DND-41 (cell line): ENCODE measurements at regions not wholly inside any gene's neighbourhood (a gene's known extent, or its start where the extent isn't known, plus 50 kb on each side); places are given as distances from the start of the nearest gene placed in this dataset.
"Not testable (repeated sequence)": the region's sequence is repeated elsewhere in the genome, so short reads cannot be mapped to it uniquely, and the experiment has no call there.

Experiments
- ATAC-seq: fragments of 200-7000 bp; cut with Tn5 transposase; 3 replicates; pipeline ENCODE4 v1.9.1; 2021; ENCODE audit warnings: low read depth; ENCODE audit not compliant: insufficient read depth
- DNase-seq: peaks from one replicate; pipeline ENCODE4 v3.0.0-alpha.2; 2020
- H2AFZ ChIP-seq: 2 replicates; pipeline ENCODE4 v1.6.0; 2012; ENCODE audit warnings: low read depth, low read length
- H3K27ac ChIP-seq: 2 replicates; pipeline ENCODE4 v1.5.1; 2012; ENCODE audit warnings: low read length, inconsistent platforms
- H3K27me3 ChIP-seq: fragments of 200-600 bp; sonication (generic); 2 replicates; pipeline ENCODE4 v1.6.0; 2012; ENCODE audit warnings: low read length, mild to moderate bottlenecking, inconsistent platforms; ENCODE audit not compliant: insufficient read depth, poor library complexity
- H3K36me3 ChIP-seq: 2 replicates; pipeline ENCODE4 v1.5.1; 2012; ENCODE audit warnings: low read length, inconsistent platforms; ENCODE audit not compliant: insufficient read depth
- H3K4me1 ChIP-seq: 2 replicates; pipeline ENCODE4 v1.5.1; 2012; ENCODE audit warnings: mild to moderate bottlenecking, low read length; ENCODE audit not compliant: insufficient read depth
- H3K4me2 ChIP-seq: 2 replicates; pipeline ENCODE4 v1.6.0; 2012; ENCODE audit warnings: mild to moderate bottlenecking, moderate library complexity, low read length, inconsistent platforms; ENCODE audit not compliant: insufficient read depth
- H3K4me3 ChIP-seq, 2 experiments: fragments of 200-600 bp in 1 of 2; shearing (Covaris generic) in 1 of 2; 2 replicates each; pipeline ENCODE4 v1.5.1; 2012 to 2016; ENCODE audit warnings: inconsistent platforms in 2 of 2, low read length in 2 of 2, mild to moderate bottlenecking in 2 of 2, low read depth in 1 of 2, moderate library complexity in 1 of 2
- H3K79me2 ChIP-seq: 2 replicates; pipeline ENCODE4 v1.6.0; 2012; ENCODE audit warnings: low read length, inconsistent platforms; ENCODE audit not compliant: insufficient read depth
- H3K9ac ChIP-seq: 2 replicates; pipeline ENCODE4 v1.6.0; 2012; ENCODE audit warnings: low read depth, mild to moderate bottlenecking, inconsistent platforms, low read length, moderate library complexity
- H3K9me3 ChIP-seq: 2 replicates; pipeline ENCODE4 v1.5.1; 2012; ENCODE audit warnings: low read length, moderate library complexity, mild to moderate bottlenecking, inconsistent platforms; ENCODE audit not compliant: insufficient read depth, severe bottlenecking
- H4K20me1 ChIP-seq: 2 replicates; pipeline ENCODE4 v1.6.0; 2012; ENCODE audit warnings: low read length; ENCODE audit not compliant: insufficient read depth
- EZH2 ChIP-seq: IDR thresholded peaks from 3 replicates; pipeline ENCODE4 v1.6.1; 2012; ENCODE audit warnings: borderline replicate concordance, low read depth, mild to moderate bottlenecking, moderate library complexity, low read length, inconsistent platforms; ENCODE audit not compliant: severe bottlenecking
- TF ChIP-seq, protein P1 (sequence below): IDR thresholded peaks from 2 replicates; pipeline ENCODE4 v1.5.1; 2012; ENCODE audit warnings: borderline replicate concordance, low read length, moderate library complexity, mild to moderate bottlenecking; ENCODE audit not compliant: poor library complexity, severe bottlenecking; ENCODE audit errors: extremely low read depth

DNA sequence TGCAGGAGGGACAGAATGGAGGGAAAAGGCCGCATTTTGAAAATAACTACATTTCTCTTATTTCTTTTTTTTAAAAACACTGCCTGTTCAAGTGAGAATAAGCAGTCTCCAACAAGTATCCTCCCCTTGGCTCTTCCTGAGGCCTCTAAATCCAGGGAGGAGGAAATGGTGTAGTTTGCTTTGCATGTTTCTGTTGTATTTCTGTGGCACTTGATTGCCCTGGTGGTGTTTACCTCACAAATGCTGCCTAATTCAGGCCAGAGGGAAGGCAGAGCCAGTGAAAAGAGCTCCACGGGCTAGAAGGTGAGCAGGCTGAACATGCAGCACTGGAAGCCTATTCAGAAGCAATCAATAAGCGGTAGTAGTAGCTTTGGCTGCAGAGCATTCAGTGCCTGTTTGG is 149.3 kb upstream of the ATP11B start:
- H3K36me3 ChIP-seq, result no peaks in the 10 kb centered on the region
- no peak overlapping the region for H3K9ac ChIP-seq
- TF ChIP-seq EZH2, result no peak
- TF ChIP-seq, protein P1, sequence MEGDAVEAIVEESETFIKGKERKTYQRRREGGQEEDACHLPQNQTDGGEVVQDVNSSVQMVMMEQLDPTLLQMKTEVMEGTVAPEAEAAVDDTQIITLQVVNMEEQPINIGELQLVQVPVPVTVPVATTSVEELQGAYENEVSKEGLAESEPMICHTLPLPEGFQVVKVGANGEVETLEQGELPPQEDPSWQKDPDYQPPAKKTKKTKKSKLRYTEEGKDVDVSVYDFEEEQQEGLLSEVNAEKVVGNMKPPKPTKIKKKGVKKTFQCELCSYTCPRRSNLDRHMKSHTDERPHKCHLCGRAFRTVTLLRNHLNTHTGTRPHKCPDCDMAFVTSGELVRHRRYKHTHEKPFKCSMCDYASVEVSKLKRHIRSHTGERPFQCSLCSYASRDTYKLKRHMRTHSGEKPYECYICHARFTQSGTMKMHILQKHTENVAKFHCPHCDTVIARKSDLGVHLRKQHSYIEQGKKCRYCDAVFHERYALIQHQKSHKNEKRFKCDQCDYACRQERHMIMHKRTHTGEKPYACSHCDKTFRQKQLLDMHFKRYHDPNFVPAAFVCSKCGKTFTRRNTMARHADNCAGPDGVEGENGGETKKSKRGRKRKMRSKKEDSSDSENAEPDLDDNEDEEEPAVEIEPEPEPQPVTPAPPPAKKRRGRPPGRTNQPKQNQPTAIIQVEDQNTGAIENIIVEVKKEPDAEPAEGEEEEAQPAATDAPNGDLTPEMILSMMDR, result no peak
- no peaks in the 10 kb centered on the region for H3K4me1 ChIP-seq
- H3K4me2 ChIP-seq, result no peak overlapping the region
- no peak overlapping the region for H2AFZ ChIP-seq
- no peaks in the 10 kb centered on the region for H3K79me2 ChIP-seq
- ATAC-seq (no peak), DNase-seq (no peak)
- H3K9me3 ChIP-seq, result no peaks in the 10 kb centered on the region
- no peak overlapping the region for H3K27ac ChIP-seq
- H3K27me3 ChIP-seq, result peaks cover 11% of the 10 kb centered on the region
- H4K20me1 ChIP-seq, result no peaks in the 10 kb centered on the region
- no peak overlapping the region for H3K4me3 ChIP-seq

DNA sequence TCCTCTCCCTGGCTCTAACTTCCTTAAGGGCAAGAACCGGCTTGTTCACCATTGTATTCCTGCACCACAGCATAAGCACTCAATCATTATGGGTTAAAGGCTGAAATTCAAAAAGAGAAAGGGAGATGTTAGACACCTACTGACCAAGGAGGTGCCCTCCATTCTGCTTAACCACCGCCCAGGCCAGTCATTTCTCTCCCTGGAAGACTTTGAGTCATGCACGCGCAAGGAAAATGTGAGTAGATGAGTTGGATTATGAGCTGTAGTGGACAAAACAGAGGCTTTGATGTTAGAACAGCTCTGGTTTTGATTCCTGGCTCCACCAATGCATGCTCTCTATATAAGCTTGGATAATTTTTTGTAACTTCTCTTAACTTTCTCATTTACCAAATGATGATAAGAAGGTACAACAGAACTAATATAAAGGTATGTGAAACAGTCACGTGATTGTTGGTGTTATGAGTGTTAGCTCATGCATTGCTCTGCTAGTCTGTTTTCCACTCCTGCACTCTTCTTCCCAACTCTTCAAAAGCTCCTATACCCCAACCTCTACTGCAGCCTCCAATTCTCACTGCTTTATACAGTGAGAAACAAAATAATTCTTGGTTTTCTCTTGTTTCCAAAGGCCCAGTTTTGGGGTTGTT is 148.4 kb upstream of the ATP11B start:
- DNase-seq (no peak), ATAC-seq (no peak)
- TF ChIP-seq, protein P1, result no peak
- TF ChIP-seq EZH2, result no peak
- no peaks in the 10 kb centered on the region for H4K20me1 ChIP-seq
- H3K4me1 ChIP-seq, result no peaks in the 10 kb centered on the region
- H3K27ac ChIP-seq, result no peak overlapping the region
- no peak overlapping the region for H3K9ac ChIP-seq
- H3K36me3 ChIP-seq, result no peaks in the 10 kb centered on the region
- peaks cover 11% of the 10 kb centered on the region for H3K27me3 ChIP-seq
- H3K4me3 ChIP-seq, result no peak overlapping the region
- H2AFZ ChIP-seq, result no peak overlapping the region
- no peaks in the 10 kb centered on the region for H3K9me3 ChIP-seq
- H3K79me2 ChIP-seq, result no peaks in the 10 kb centered on the region
- no peak overlapping the region for H3K4me2 ChIP-seq

GRCh38 chr3:182650568-182651128 is 142.7 kb upstream of the ATP11B start:
- no peak overlapping the region for H3K27ac ChIP-seq
- no peaks in the 10 kb centered on the region for H4K20me1 ChIP-seq
- no peak overlapping the region for H3K4me2 ChIP-seq
- no peaks in the 10 kb centered on the region for H3K9me3 ChIP-seq
- ATAC-seq (no peak), DNase-seq (no peak)
- H3K4me1 ChIP-seq, result no peaks in the 10 kb centered on the region
- peaks cover 3% of the 10 kb centered on the region for H3K27me3 ChIP-seq
- no peaks in the 10 kb centered on the region for H3K79me2 ChIP-seq
- H3K9ac ChIP-seq, result no peak overlapping the region
- no peak overlapping the region for H2AFZ ChIP-seq
- no peak for TF ChIP-seq EZH2
- H3K4me3 ChIP-seq, result no peak overlapping the region
- H3K36me3 ChIP-seq, result no peaks in the 10 kb centered on the region

DNA sequence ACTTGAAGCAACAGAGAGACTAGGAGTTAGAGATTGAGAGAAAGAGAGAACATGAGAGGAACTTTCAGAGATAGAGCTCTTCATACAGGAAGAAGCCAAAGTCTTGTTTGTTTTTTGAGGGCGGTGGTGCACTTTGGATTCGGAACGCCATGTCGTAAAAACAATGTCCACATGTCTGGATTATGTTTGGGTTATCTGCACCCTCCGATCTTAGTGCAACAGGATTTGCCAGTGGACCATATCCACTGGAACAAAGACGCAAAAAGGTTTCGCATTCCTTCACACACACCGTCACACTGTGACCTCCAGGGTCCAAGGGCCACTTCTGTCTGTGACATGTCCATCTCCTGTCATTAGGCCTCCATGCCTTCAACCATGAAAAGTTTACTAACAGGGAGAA is 141.8 kb upstream of the ATP11B start:
- Histone ChIP-seq H3K4me3 (no peak overlapping the region), H3K4me1 (no peaks in the 10 kb centered on the region), H3K79me2 (no peaks in the 10 kb centered on the region), H3K27me3 (no peaks in the 10 kb centered on the region), H3K27ac (no peak overlapping the region), H3K4me2 (no peak overlapping the region), H3K36me3 (no peaks in the 10 kb centered on the region), H3K9me3 (no peaks in the 10 kb centered on the region), H2AFZ (no peak overlapping the region), H3K9ac (no peak overlapping the region), H4K20me1 (no peaks in the 10 kb centered on the region)
- DNase-seq (no peak), ATAC-seq (no peak)
- TF ChIP-seq EZH2, result no peak
- TF ChIP-seq, protein P1, result no peak

- not testable (repeated sequence) for H3K79me2 ChIP-seq, ATAC-seq, H3K9me3 ChIP-seq, H3K36me3 ChIP-seq, H3K4me3 ChIP-seq, H3K27me3 ChIP-seq, H4K20me1 ChIP-seq, H3K9ac ChIP-seq, H3K27ac ChIP-seq, H3K4me1 ChIP-seq, H2AFZ ChIP-seq, H3K4me2 ChIP-seq, DNase-seq
Observed at GRCh38 chr3:182653065-182653464, 140.2 kb upstream of the ATP11B start.
